Nephron (organoid): ENCODE measurements at regions not wholly inside any gene's neighbourhood (a gene's known extent, or its start where the extent isn't known, plus 50 kb on each side); places are given as distances from the start of the nearest gene placed in this dataset.

Source experiments
- H3K27ac Mint-ChIP-seq, 3 experiments: 2 replicates each; pipeline ENCODE4 v1.8.0; 2020; ENCODE audit warnings: mixed read lengths in 3 of 3, mild to moderate bottlenecking in 2 of 3, moderate library complexity in 1 of 3
- H3K27me3 Mint-ChIP-seq: 2 replicates; pipeline ENCODE4 v1.8.0; 2021; ENCODE audit warnings: low read depth, mild to moderate bottlenecking, moderate library complexity, mixed read lengths
- H3K36me3 Mint-ChIP-seq: 2 replicates; pipeline ENCODE4 v1.8.0; 2020; ENCODE audit warnings: low read depth, mixed read lengths
- H3K4me1 Mint-ChIP-seq: 2 replicates; pipeline ENCODE4 v1.8.0; 2020; ENCODE audit warnings: mixed read lengths
- H3K4me3 Mint-ChIP-seq, 3 experiments: 2 replicates each; pipeline ENCODE4 v1.8.0; 2020; ENCODE audit warnings: mild to moderate bottlenecking in 3 of 3, mixed read lengths in 3 of 3, moderate library complexity in 2 of 3
- H3K9me3 Mint-ChIP-seq: 2 replicates; pipeline ENCODE4 v1.8.0; 2020; ENCODE audit warnings: mixed read lengths
- TF ChIP-seq, protein P1 (sequence below), 3 experiments: fragments of 200-600 bp; sonication (generic); IDR thresholded peaks; one replicate each; pipeline ENCODE4 v1.5.0; 2021; ENCODE audit warnings: antibody characterized with exemption in 3 of 3; ENCODE audit not compliant: unreplicated experiment in 3 of 3

DNA sequence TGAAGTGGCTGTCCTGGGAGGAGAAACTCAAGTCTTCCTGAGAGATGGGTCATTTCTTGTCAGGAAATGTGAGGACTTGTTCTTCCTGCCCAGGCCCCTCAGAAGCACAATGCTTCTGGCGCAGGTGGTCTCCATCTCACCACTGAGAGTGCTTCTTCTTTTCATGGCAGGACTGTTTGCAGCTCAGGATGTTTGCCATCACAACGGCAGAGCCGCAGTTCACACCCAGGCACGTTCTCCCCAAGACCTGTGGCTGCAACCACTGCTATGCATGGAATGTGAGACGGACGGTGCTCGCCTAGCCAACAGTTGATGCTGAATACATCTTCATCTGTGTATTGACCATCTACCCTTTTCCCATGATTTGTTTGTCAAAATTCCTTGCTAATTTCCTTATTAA is 216.3 kb downstream of the GADD45G start:
- TF ChIP-seq, protein P1, sequence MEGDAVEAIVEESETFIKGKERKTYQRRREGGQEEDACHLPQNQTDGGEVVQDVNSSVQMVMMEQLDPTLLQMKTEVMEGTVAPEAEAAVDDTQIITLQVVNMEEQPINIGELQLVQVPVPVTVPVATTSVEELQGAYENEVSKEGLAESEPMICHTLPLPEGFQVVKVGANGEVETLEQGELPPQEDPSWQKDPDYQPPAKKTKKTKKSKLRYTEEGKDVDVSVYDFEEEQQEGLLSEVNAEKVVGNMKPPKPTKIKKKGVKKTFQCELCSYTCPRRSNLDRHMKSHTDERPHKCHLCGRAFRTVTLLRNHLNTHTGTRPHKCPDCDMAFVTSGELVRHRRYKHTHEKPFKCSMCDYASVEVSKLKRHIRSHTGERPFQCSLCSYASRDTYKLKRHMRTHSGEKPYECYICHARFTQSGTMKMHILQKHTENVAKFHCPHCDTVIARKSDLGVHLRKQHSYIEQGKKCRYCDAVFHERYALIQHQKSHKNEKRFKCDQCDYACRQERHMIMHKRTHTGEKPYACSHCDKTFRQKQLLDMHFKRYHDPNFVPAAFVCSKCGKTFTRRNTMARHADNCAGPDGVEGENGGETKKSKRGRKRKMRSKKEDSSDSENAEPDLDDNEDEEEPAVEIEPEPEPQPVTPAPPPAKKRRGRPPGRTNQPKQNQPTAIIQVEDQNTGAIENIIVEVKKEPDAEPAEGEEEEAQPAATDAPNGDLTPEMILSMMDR (IDR thresholded peaks at IDR 0.05; ENCODE audit: unreplicated experiment in 3 of 3): no peak
- no peak overlapping the region for H3K27ac Mint-ChIP-seq

DNA sequence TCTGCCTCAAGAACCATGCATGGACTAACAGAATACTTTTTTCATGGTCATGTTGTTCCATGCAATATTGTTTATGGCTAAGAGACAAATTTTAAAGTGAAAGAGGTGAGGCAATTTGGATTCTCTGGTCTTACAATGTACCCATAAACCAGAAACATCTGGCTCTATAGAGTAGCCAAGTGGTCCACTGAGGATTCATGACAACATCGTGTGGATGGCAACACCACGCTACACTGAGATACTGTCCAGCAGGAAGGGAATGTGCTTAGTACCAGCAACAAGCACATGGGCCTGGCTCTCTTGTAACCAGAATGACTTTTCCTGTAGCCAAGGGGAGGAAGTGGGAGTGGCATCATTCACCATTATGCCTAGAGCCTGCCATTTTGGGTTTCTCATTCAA is 218.2 kb downstream of the GADD45G start:
- Mint-ChIP-seq H3K4me3 (no peak overlapping the region), H3K9me3 (no peaks in the 10 kb centered on the region), H3K4me1 (peaks cover 7% of the 10 kb centered on the region), H3K36me3 (no peaks in the 10 kb centered on the region), H3K27me3 (peaks cover 22% of the 10 kb centered on the region), H3K27ac (no peak overlapping the region)
- TF ChIP-seq, protein P1 (IDR thresholded peaks at IDR 0.05; ENCODE audit: unreplicated experiment in 3 of 3): no peak

More for the DNA sequence above, 216.3 kb downstream of the GADD45G start:
- H3K9me3 Mint-ChIP-seq: no peaks in the 10 kb centered on the region
- no peaks in the 10 kb centered on the region for H3K36me3 Mint-ChIP-seq
- H3K4me1 Mint-ChIP-seq: peaks cover 27% of the 10 kb centered on the region
- H3K4me3 Mint-ChIP-seq: no peak overlapping the region
- H3K27me3 Mint-ChIP-seq: peaks cover 25% of the 10 kb centered on the region

DNA sequence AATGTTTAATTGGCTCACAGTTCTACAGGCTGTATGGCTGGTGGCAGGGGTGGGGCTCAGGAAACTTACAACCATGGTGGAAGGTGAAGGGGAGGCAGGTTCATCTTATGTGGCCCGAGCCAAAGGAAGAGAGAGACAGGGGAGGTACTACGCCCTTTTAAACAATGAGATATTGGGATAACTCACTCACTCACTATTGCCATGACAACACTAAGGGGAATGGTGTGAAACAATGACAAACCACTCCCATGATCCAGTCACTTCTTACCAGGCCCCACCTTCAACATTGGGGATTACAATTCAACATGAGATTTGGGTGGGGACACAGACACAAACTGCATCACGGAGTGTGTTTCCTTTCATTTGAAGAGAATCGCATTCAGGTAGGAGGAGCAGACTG is 220.9 kb downstream of the GADD45G start:
- Mint-ChIP-seq H3K27ac (no peak overlapping the region), H3K36me3 (no peaks in the 10 kb centered on the region), H3K27me3 (peaks cover 14% of the 10 kb centered on the region), H3K4me3 (no peak overlapping the region), H3K9me3 (peaks cover 4% of the 10 kb centered on the region), H3K4me1 (no peaks in the 10 kb centered on the region)
- TF ChIP-seq, protein P1 (IDR thresholded peaks at IDR 0.05; ENCODE audit: unreplicated experiment in 3 of 3): no peak

DNA sequence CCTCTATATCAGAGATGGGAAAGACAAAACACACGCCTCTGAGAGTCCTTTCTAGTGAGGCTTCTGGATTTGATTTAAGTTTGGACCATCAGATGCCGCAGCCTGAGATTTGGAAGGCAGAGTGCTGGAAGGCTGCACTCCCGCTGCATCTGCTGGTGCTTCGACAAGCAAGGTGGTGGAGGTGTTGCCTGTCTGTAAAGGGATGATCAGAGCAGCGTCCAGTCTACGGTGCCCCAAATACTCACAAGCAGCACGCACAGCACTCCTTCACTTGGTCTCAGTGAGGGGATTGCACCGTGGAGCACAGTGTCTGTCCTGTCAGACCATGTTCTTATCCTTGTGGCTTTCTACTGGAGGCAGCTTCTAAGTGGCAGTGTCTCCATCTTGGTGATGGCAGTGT is 221.4 kb downstream of the GADD45G start:
- Mint-ChIP-seq H3K9me3 (peaks cover 6% of the 10 kb centered on the region), H3K4me3 (no peak overlapping the region), H3K36me3 (no peaks in the 10 kb centered on the region), H3K4me1 (no peaks in the 10 kb centered on the region), H3K27ac (no peak overlapping the region), H3K27me3 (peaks cover 11% of the 10 kb centered on the region)
- TF ChIP-seq, protein P1 (IDR thresholded peaks at IDR 0.05; ENCODE audit: unreplicated experiment in 3 of 3): no peak

DNA sequence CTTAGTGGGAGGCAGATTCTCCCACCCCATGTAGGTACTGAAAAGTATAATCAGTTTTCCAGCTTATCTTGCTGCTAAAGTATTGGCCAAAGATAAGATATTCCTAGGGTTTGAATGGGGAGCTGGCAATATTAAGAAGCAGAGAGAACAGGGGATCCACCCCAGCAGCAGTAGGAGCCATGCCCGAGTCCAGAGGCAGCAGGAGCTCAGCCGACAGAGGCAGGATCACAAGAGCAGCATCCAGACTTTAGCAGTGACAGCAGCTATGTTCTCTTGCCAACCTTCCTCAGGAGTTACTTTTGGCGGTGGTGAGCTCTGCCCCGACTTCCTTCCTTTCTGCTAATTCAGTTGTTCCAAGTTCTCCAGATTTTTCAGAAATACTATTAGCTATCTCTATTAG is 224.5 kb downstream of the GADD45G start:
- H3K27me3 Mint-ChIP-seq: peaks cover 15% of the 10 kb centered on the region
- no peak overlapping the region for H3K27ac Mint-ChIP-seq
- no peaks in the 10 kb centered on the region for H3K36me3 Mint-ChIP-seq
- H3K4me3 Mint-ChIP-seq: no peak overlapping the region
- TF ChIP-seq, protein P1 (IDR thresholded peaks at IDR 0.05; ENCODE audit: unreplicated experiment in 3 of 3): no peak
- H3K9me3 Mint-ChIP-seq: peaks cover 9% of the 10 kb centered on the region
- H3K4me1 Mint-ChIP-seq: no peaks in the 10 kb centered on the region

DNA sequence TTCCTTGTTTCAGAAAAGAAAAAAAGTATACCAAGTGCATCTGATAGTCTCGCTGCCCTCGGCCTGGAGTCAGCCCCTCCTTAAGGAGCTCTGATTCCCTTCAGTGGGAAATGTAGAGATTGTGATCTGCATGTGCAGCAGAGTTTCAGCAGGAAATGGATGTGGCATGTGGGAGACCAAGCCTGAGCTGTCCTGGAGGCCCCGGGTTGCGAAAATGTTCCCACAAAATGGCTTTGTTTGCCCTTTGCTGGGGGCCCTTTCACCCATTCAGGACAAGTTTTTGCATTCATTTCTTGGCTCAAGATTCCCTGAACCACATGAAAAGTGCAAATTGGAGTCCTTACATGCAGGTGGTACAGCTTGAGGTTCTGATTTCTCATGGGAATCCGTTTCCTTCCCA is 230.9 kb downstream of the GADD45G start:
- H3K27me3 Mint-ChIP-seq: peaks cover 20% of the 10 kb centered on the region

More for the DNA sequence above, 230.9 kb downstream of the GADD45G start:
- Mint-ChIP-seq H3K4me3 (no peak overlapping the region), H3K9me3 (peaks cover 5% of the 10 kb centered on the region), H3K4me1 (peaks cover 18% of the 10 kb centered on the region), H3K27ac (no peak overlapping the region), H3K36me3 (no peaks in the 10 kb centered on the region)
- TF ChIP-seq, protein P1 (IDR thresholded peaks at IDR 0.05; ENCODE audit: unreplicated experiment in 3 of 3): no peak
